B cell (primary cell): ENCODE measurements at regions not wholly inside any gene's neighbourhood (a gene's known extent, or its start where the extent isn't known, plus 50 kb on each side); places are given as distances from the start of the nearest gene placed in this dataset.

ENCODE experiments used
- ATAC-seq: fragments of 200-7000 bp; cut with Tn5 transposase; one replicate; pipeline ENCODE4 v1.10.0; 2021; ENCODE audit warnings: low read depth, mild to moderate bottlenecking, moderate number of reproducible peaks, moderate library complexity
- CTCF ChIA-PET: fragments of 350-600 bp; sonication (Branson Sonifier 250); formaldehyde crosslinking; loops from one replicate; lab custom pipeline; 2021; ENCODE audit warnings: antibody characterized with exemption, inconsistent platforms; lab: Charles Lee
- POLR2A ChIA-PET: fragments of 350-600 bp; sonication (Branson Sonifier 250); formaldehyde crosslinking; loops from one replicate; lab custom pipeline; 2021; ENCODE audit warnings: antibody characterized with exemption; lab: Charles Lee
- DNase-seq: peaks from one replicate; pipeline ENCODE4 v3.0.0; 2013
- H2AFZ ChIP-seq: 2 replicates; pipeline ENCODE4 v1.6.1; 2012; ENCODE audit warnings: mild to moderate bottlenecking, low read depth, low read length; ENCODE audit not compliant: insufficient read depth, poor library complexity, severe bottlenecking
- H3K27ac ChIP-seq, 2 donors: 1 replicate in 1 of 2; 2 replicates in 1 of 2; pipeline ENCODE4 v1.5.1; 2012 to 2013; ENCODE audit warnings: low read length in 2 of 2, mild to moderate bottlenecking in 2 of 2, moderate library complexity in 1 of 2
- H3K27me3 ChIP-seq, 4 experiments: fragments of 200-600 bp in 1 of 4; sonication (generic) in 1 of 4; replicated peaks in 1 of 4; 1 replicate in 2 of 4; 2 replicates in 2 of 4; pipeline versions ENCODE4 v1.6.1 to v1.7.0; 2013 to 2016; ENCODE audit warnings: low read length in 3 of 4, mild to moderate bottlenecking in 2 of 4, mixed read lengths in 1 of 4, moderate library complexity in 1 of 4; ENCODE audit not compliant: insufficient read depth in 4 of 4, control insufficient read depth in 3 of 4; ENCODE audit errors: control extremely low read depth in 1 of 4
- H3K36me3 ChIP-seq, 2 experiments: replicated peaks in 1 of 2; 1 replicate in 1 of 2; 2 replicates in 1 of 2; pipeline versions ENCODE4 v1.6.1 to v1.7.1; 2013; ENCODE audit warnings: low read length in 1 of 2; ENCODE audit not compliant: insufficient read depth in 2 of 2, control insufficient read depth in 1 of 2; ENCODE audit errors: control extremely low read depth in 1 of 2, extremely low read depth in 1 of 2
- H3K4me1 ChIP-seq, 2 donors: fragments of 200-600 bp in 1 of 2; sonication (generic) in 1 of 2; 1 replicate in 1 of 2; 2 replicates in 1 of 2; pipeline versions ENCODE4 v1.5.1 to v1.6.1; 2013 to 2017; ENCODE audit warnings: low read length in 2 of 2; ENCODE audit not compliant: control insufficient read depth in 2 of 2, insufficient read depth in 2 of 2
- H3K4me2 ChIP-seq: replicated peaks from 2 replicates; pipeline ENCODE3; 2012; ENCODE audit warnings: mild to moderate bottlenecking, low read depth, low read length; ENCODE audit not compliant: poor library complexity, severe bottlenecking
- H3K4me3 ChIP-seq, 5 experiments: fragments of 200-600 bp in 1 of 5; sonication (generic) in 1 of 5; 1 replicate in 3 of 5; 2 replicates in 2 of 5; pipeline versions ENCODE4 v1.5.1 to v1.7.0; 2011 to 2016; ENCODE audit warnings: low read length in 4 of 5, mild to moderate bottlenecking in 4 of 5, low read depth in 2 of 5, control low read depth in 1 of 5, moderate library complexity in 1 of 5; ENCODE audit not compliant: insufficient read depth in 1 of 5; ENCODE audit errors: control extremely low read depth in 1 of 5, extremely low read depth in 1 of 5
- H3K79me2 ChIP-seq: fragments of 200-600 bp; sonication (generic); one replicate; pipeline ENCODE4 v1.6.0; 2016; ENCODE audit warnings: low read length; ENCODE audit not compliant: control insufficient read depth, insufficient read depth
- H3K9ac ChIP-seq: fragments of 200-600 bp; sonication (generic); 2 replicates; pipeline ENCODE4 v1.6.1; 2017; ENCODE audit warnings: mild to moderate bottlenecking, low read length, moderate library complexity
- H3K9me3 ChIP-seq, 3 donors: one replicate each; pipeline versions ENCODE4 v1.6.1 to v1.7.1; 2013; ENCODE audit warnings: low read length in 2 of 3; ENCODE audit not compliant: control insufficient read depth in 2 of 3, insufficient read depth in 1 of 3; ENCODE audit errors: control extremely low read depth in 1 of 3
- H4K20me1 ChIP-seq: 2 replicates; pipeline ENCODE4 v1.6.0; 2012; ENCODE audit warnings: mild to moderate bottlenecking, low read length; ENCODE audit not compliant: insufficient read depth, control insufficient read depth, poor library complexity, severe bottlenecking
- H3K27ac Mint-ChIP-seq: one replicate; pipeline ENCODE4 v1.8.0; 2021; ENCODE audit warnings: mixed read lengths
- H3K27me3 Mint-ChIP-seq: one replicate; pipeline ENCODE4 v1.8.0; 2021; ENCODE audit warnings: mixed read lengths
- H3K4me1 Mint-ChIP-seq: one replicate; pipeline ENCODE4 v1.8.0; 2021; ENCODE audit warnings: mixed read lengths
- H3K4me3 Mint-ChIP-seq: one replicate; pipeline ENCODE4 v1.8.0; 2021; ENCODE audit warnings: mixed read lengths
- H3K9me3 Mint-ChIP-seq: one replicate; pipeline ENCODE4 v1.8.0; 2022; ENCODE audit warnings: mixed read lengths; ENCODE audit not compliant: insufficient read depth
- EZH2 ChIP-seq: IDR thresholded peaks from 2 replicates; pipeline ENCODE4 v1.6.1; 2012; ENCODE audit warnings: borderline replicate concordance, low read depth, mild to moderate bottlenecking, moderate library complexity, low read length; ENCODE audit not compliant: insufficient read depth, poor library complexity, severe bottlenecking
- WGBS: methylation state at CpG from one replicate; pipeline ENCODE4 v1.1.5; 2013; ENCODE audit warnings: missing lambda C conversion rate; ENCODE audit not compliant: insufficient coverage; 5-methylcytosine and 5-hydroxymethylcytosine counted together
- intact Hi-C: fragments of 100-400 bp; cut with micrococcal nuclease; formaldehyde crosslinking; loops from one replicate; pipeline ENCODE4 v1.10.0; 2022
- TF ChIP-seq, protein P1 (sequence below): fragments of 200-600 bp; IDR thresholded peaks from one replicate; pipeline ENCODE4 v1.8.0; 2022; ENCODE audit warnings: antibody characterized with exemption, mild to moderate bottlenecking

DNA sequence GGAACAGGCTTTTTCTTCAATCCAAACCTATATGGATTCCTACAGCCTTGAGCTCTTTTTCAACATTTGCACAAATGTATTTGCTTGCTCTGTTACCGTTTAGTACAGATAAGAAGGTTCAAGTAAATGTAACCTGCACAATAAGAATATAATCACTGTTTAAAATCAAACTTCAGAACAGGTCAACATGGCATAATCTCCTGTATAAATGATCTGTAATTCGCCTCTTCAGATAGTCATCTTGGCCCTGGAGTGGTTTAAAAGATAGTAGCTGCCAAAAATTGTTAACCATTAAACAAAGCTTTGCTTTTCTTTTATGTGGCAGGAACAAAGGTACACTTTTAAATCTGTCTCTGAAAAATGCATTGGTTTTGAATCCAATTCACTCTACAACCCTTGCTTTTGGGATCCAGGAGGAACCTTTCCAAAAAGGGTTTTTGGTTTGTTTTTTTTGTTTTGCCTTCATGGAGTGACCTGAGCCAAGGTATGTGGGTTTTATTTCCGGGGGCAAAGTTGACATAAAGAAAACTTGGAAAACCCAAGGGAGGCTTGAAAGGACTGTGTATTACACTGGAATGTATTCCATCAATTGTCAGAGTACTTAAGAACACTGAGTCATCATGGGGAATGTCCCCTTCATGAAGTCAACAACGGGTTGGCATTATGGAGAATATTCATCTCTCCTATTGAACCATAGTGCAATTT is 210.4 kb upstream of the HCCS start:
- DNase-seq: no peak
- no peak overlapping the region for H2AFZ ChIP-seq
- H3K9ac ChIP-seq: no peak overlapping the region
- no peaks in the 10 kb centered on the region for H3K36me3 ChIP-seq
- no peaks in the 10 kb centered on the region for H3K4me1 ChIP-seq
- no peak for ATAC-seq
- no CpG with 5 or more reads among the region's 4 CpGs for WGBS
- no peaks in the 10 kb centered on the region for H4K20me1 ChIP-seq
- ChIA-PET CTCF (no interaction called here), POLR2A (no interaction called here)
- Mint-ChIP-seq H3K27me3 (no peaks in the 10 kb centered on the region), H3K4me1 (no peaks in the 10 kb centered on the region), H3K9me3 (no peaks in the 10 kb centered on the region), H3K27ac (no peak overlapping the region), H3K4me3 (no peak overlapping the region)
- H3K27me3 ChIP-seq: no peaks in the 10 kb centered on the region
- intact Hi-C loops: no loop called here
- H3K4me2 ChIP-seq: no peak overlapping the region
- no peaks in the 10 kb centered on the region for H3K79me2 ChIP-seq
- H3K9me3 ChIP-seq: peaks cover 0 to 2% (median 0%) of the 10 kb centered on the region in 3 donors
- no peak overlapping the region for H3K4me3 ChIP-seq
- no peak for TF ChIP-seq EZH2
- TF ChIP-seq, protein P1, sequence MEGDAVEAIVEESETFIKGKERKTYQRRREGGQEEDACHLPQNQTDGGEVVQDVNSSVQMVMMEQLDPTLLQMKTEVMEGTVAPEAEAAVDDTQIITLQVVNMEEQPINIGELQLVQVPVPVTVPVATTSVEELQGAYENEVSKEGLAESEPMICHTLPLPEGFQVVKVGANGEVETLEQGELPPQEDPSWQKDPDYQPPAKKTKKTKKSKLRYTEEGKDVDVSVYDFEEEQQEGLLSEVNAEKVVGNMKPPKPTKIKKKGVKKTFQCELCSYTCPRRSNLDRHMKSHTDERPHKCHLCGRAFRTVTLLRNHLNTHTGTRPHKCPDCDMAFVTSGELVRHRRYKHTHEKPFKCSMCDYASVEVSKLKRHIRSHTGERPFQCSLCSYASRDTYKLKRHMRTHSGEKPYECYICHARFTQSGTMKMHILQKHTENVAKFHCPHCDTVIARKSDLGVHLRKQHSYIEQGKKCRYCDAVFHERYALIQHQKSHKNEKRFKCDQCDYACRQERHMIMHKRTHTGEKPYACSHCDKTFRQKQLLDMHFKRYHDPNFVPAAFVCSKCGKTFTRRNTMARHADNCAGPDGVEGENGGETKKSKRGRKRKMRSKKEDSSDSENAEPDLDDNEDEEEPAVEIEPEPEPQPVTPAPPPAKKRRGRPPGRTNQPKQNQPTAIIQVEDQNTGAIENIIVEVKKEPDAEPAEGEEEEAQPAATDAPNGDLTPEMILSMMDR: no peak
- H3K27ac ChIP-seq: no peak overlapping the region

DNA sequence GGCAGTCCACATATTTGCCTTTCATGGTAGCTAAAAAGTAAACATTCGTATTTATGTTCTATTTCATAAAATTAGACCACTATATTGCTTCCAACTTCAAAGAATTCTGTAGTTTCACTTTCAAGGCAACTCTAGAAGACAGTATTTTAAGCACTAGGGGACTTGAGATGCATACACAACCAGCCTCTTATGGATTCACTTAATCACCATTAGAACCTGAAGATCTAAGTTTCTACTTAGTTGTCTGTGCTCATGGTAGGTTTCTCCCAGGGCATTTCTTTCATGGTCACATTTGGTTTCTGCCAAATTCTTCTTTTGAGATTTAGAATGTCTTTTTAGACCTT is 209.9 kb upstream of the HCCS start:
- Histone ChIP-seq H3K79me2 (no peaks in the 10 kb centered on the region), H3K9me3 (peaks cover 0 to 2% (median 0%) of the 10 kb centered on the region in 3 donors), H3K9ac (no peak overlapping the region), H3K4me3 (no peak overlapping the region), H3K27me3 (no peaks in the 10 kb centered on the region), H3K4me2 (no peak overlapping the region), H3K36me3 (no peaks in the 10 kb centered on the region), H2AFZ (no peak overlapping the region), H3K27ac (no peak overlapping the region), H3K4me1 (no peaks in the 10 kb centered on the region), H4K20me1 (no peaks in the 10 kb centered on the region)
- WGBS: no CpG with 5 or more reads among the region's 1 CpG
- Mint-ChIP-seq H3K27ac (no peak overlapping the region), H3K27me3 (no peaks in the 10 kb centered on the region), H3K4me1 (no peaks in the 10 kb centered on the region), H3K4me3 (no peak overlapping the region), H3K9me3 (no peaks in the 10 kb centered on the region)
- intact Hi-C loops: no loop called here
- ATAC-seq: no peak
- ChIA-PET CTCF (no interaction called here), POLR2A (no interaction called here)
- no peak for TF ChIP-seq EZH2
- TF ChIP-seq, protein P1: no peak
- no peak for DNase-seq
